HCT116 (cell line): ENCODE measurements at regions not wholly inside any gene's neighbourhood (a gene's known extent, or its start where the extent isn't known, plus 50 kb on each side); places are given as distances from the start of the nearest gene placed in this dataset.

Experiments used
- ATAC-seq: fragments of 200-7000 bp; cut with Tn5 transposase; 2 replicates; pipeline ENCODE4 v1.9.1; 2020; ENCODE audit warnings: mild to moderate bottlenecking, moderate library complexity
- BruUV-seq: library from RNA; stranded (reverse); fragments of 400-500 nt; replicated peaks from 2 replicates; lab custom pipeline; 2021; lab: Mats Ljungman, UMichigan
- CTCF ChIA-PET: fragments of 300-600 bp; sonication (Branson Sonifier 250); formaldehyde crosslinking; loops from one replicate; lab custom pipeline; 2021; ENCODE audit warnings: antibody characterized with exemption; lab: Charles Lee
- POLR2A ChIA-PET: fragments of 300-600, 350-600 bp; sonication (Branson Sonifier 250); formaldehyde crosslinking; loops from one replicate; lab custom pipeline; 2021; ENCODE audit warnings: antibody characterized with exemption; lab: Charles Lee
- RAD21 ChIA-PET, 2 experiments: fragments of 300-600 bp; sonication (Branson Sonifier 250); formaldehyde crosslinking; loops; one replicate each; lab custom pipeline; 2023; ENCODE audit warnings: low total read pairs in 2 of 2; ENCODE audit not compliant: uncharacterized antibody in 2 of 2, unreplicated experiment in 2 of 2, low non-redundant PET in 1 of 2; lab: Charles Lee
- DNase-seq: peaks from one replicate; pipeline ENCODE4 v3.0.0-alpha.2; 2010; ENCODE audit warnings: low read depth, low spot score
- H2AFZ ChIP-seq: fragments of 200-600 bp; shearing (Covaris generic), sonication (generic); 2 replicates; pipeline ENCODE4 v1.6.1; 2017; ENCODE audit warnings: low read depth, mixed run types, mixed read lengths, antibody characterized with exemption, low read length; ENCODE audit not compliant: poor library complexity, severe bottlenecking
- H3K27ac ChIP-seq: 2 replicates; pipeline ENCODE4 v1.5.1; 2012; ENCODE audit warnings: low read depth, low read length
- H3K27me3 ChIP-seq: fragments of 200-600 bp; sonication (generic); 2 replicates; pipeline ENCODE4 v1.6.1; 2016; ENCODE audit warnings: mixed run types, low read length, mixed read lengths; ENCODE audit not compliant: insufficient read depth
- H3K36me3 ChIP-seq, 2 experiments: fragments of 200-500 bp in 1 of 2; fragments of 200-600 bp in 1 of 2; sonication (Bioruptor generic) in 1 of 2; sonication (generic) in 1 of 2; 2 replicates each; pipeline versions ENCODE4 v1.5.1 to v1.6.1; 2014 to 2016; ENCODE audit warnings: low read length in 2 of 2, inconsistent platforms in 1 of 2, mixed read lengths in 1 of 2, mixed run types in 1 of 2; ENCODE audit not compliant: insufficient read depth in 2 of 2, control insufficient read depth in 1 of 2
- H3K4me1 ChIP-seq, 2 experiments: fragments of 200-600 bp in 1 of 2; sonication (generic) in 1 of 2; 2 replicates each; pipeline versions ENCODE4 v1.5.1 to v1.6.1; 2012 to 2017; ENCODE audit warnings: low read length in 2 of 2, inconsistent platforms in 1 of 2, mild to moderate bottlenecking in 1 of 2, mixed read lengths in 1 of 2, mixed run types in 1 of 2, moderate library complexity in 1 of 2; ENCODE audit not compliant: insufficient read depth in 2 of 2, control insufficient read depth in 1 of 2
- H3K4me2 ChIP-seq: fragments of 200-600 bp; sonication (generic); 2 replicates; pipeline ENCODE4 v1.6.1; 2017; ENCODE audit warnings: mixed run types, low read length, mixed read lengths
- H3K4me3 ChIP-seq, 2 experiments: fragments of 200-600 bp in 1 of 2; sonication (generic) in 1 of 2; replicated peaks in 1 of 2; 2 replicates each; pipeline ENCODE4 v1.5.1; 2011 to 2016; ENCODE audit warnings: low read length in 2 of 2, control low read depth in 1 of 2, low read depth in 1 of 2, mild to moderate bottlenecking in 1 of 2, mixed read lengths in 1 of 2, mixed run types in 1 of 2
- H3K79me2 ChIP-seq: fragments of 200-600 bp; sonication (generic); 2 replicates; pipeline ENCODE4 v1.6.1; 2017; ENCODE audit warnings: mild to moderate bottlenecking, mixed run types, low read length, moderate library complexity, mixed read lengths; ENCODE audit not compliant: insufficient read depth
- H3K9ac ChIP-seq: fragments of 200-600 bp; sonication (generic); 2 replicates; pipeline ENCODE4 v1.6.1; 2016; ENCODE audit warnings: low read length, mixed read lengths
- H3K9me2 ChIP-seq: fragments of 200-600 bp; sonication (generic), shearing (Covaris generic); 2 replicates; pipeline ENCODE4 v1.6.1; 2017; ENCODE audit warnings: mixed run types, mild to moderate bottlenecking, moderate library complexity; ENCODE audit not compliant: insufficient read depth
- H3K9me3 ChIP-seq, 2 experiments: fragments of 200-500 bp in 1 of 2; fragments of 200-600 bp in 1 of 2; sonication (Bioruptor generic) in 1 of 2; sonication (generic) in 1 of 2; 2 replicates each; pipeline ENCODE4 v1.6.1; 2014 to 2017; ENCODE audit warnings: low read length in 2 of 2, mixed read lengths in 2 of 2, inconsistent platforms in 1 of 2, low read depth in 1 of 2, mild to moderate bottlenecking in 1 of 2, mixed run types in 1 of 2, moderate library complexity in 1 of 2; ENCODE audit not compliant: control insufficient read depth in 1 of 2, insufficient read depth in 1 of 2
- H4K20me1 ChIP-seq: fragments of 200-600 bp; sonication (generic), shearing (Covaris generic); 2 replicates; pipeline ENCODE4 v1.6.1; 2017; ENCODE audit warnings: mixed run types, mild to moderate bottlenecking, moderate library complexity; ENCODE audit not compliant: insufficient read depth
- CBX3 ChIP-seq: IDR thresholded peaks from 2 replicates; pipeline ENCODE4 v1.6.1; 2012; ENCODE audit warnings: low read depth
- CTCF ChIP-seq, 3 experiments: fragments of 200-600 bp in 1 of 3; sonication (generic) in 1 of 3; IDR thresholded peaks in 2 of 3; conservative IDR thresholded peaks in 1 of 3; 2 replicates each; pipeline ENCODE4 v1.5.1; 2012 to 2017; ENCODE audit warnings: low read depth in 2 of 3, low read length in 2 of 3, antibody characterized with exemption in 1 of 3, borderline replicate concordance in 1 of 3, control low read depth in 1 of 3, mild to moderate bottlenecking in 1 of 3, mixed read lengths in 1 of 3, mixed run types in 1 of 3, moderate library complexity in 1 of 3; ENCODE audit not compliant: insufficient read depth in 1 of 3
- EGR1 ChIP-seq: IDR thresholded peaks from 2 replicates; pipeline ENCODE4 v1.6.1; 2012; ENCODE audit warnings: low read depth
- ELF1 ChIP-seq: IDR thresholded peaks from 2 replicates; pipeline ENCODE4 v1.6.1; 2012; ENCODE audit warnings: low read depth, borderline replicate concordance
- EZH2 ChIP-seq: fragments of 200-600 bp; sonication (generic); IDR thresholded peaks from 2 replicates; pipeline ENCODE4 v1.6.1; 2017; ENCODE audit warnings: antibody characterized with exemption, mixed run types
- EZH2phosphoT487 ChIP-seq: fragments of 200-600 bp; IDR thresholded peaks from 2 replicates; pipeline ENCODE4 v1.6.1; 2018; ENCODE audit warnings: antibody characterized with exemption, borderline replicate concordance
- JUND ChIP-seq: IDR thresholded peaks from 2 replicates; pipeline ENCODE4 v1.6.1; 2012
- MAX ChIP-seq: IDR thresholded peaks from 2 replicates; pipeline ENCODE4 v1.6.1; 2012
- POLR2AphosphoS5 ChIP-seq: IDR thresholded peaks from 2 replicates; pipeline ENCODE4 v1.6.1; 2011; ENCODE audit warnings: mild to moderate bottlenecking, low read depth, low read length, moderate library complexity
- RAD21 ChIP-seq: IDR thresholded peaks from 2 replicates; pipeline ENCODE4 v1.6.1; 2012; ENCODE audit warnings: low read depth, mild to moderate bottlenecking
- SIN3A ChIP-seq: IDR thresholded peaks from 2 replicates; pipeline ENCODE4 v1.6.1; 2012; ENCODE audit warnings: low read depth
- SP1 ChIP-seq: IDR thresholded peaks from 2 replicates; pipeline ENCODE4 v1.6.1; 2012; ENCODE audit warnings: low read depth
- SRF ChIP-seq: IDR thresholded peaks from 2 replicates; pipeline ENCODE4 v1.6.1; 2012; ENCODE audit warnings: low read depth
- TCF7L2 ChIP-seq: IDR thresholded peaks from 2 replicates; pipeline ENCODE4 v1.7.0; 2011; ENCODE audit warnings: borderline replicate concordance, inconsistent platforms; ENCODE audit not compliant: insufficient read depth, insufficient read length; ENCODE audit errors: extremely low read depth
- YY1 ChIP-seq: IDR thresholded peaks from 2 replicates; pipeline ENCODE4 v1.6.1; 2011; ENCODE audit warnings: low read length, low read depth, moderate library complexity, mild to moderate bottlenecking; ENCODE audit not compliant: insufficient replicate concordance; ENCODE audit errors: extremely low read depth
- ZBTB33 ChIP-seq: IDR thresholded peaks from 2 replicates; pipeline ENCODE4 v1.6.1; 2011; ENCODE audit warnings: mild to moderate bottlenecking, low read length, moderate library complexity; ENCODE audit not compliant: insufficient replicate concordance; ENCODE audit errors: extremely low read depth
- ZFX ChIP-seq: fragments of 450-650 bp; IDR thresholded peaks from 2 replicates; pipeline ENCODE4 v1.6.1; 2017
- intact Hi-C: fragments of 100-400 bp; cut with micrococcal nuclease; formaldehyde crosslinking; loops from 2 replicates; pipeline ENCODE4 v1.10.0; 2022

- intact Hi-C loops: no loop called here
- ATAC-seq: no peak
- TF ChIP-seq SIN3A (no peak), ZFX (no peak), ELF1 (no peak)
- no peak overlapping the region for H3K9ac ChIP-seq
- no peaks in the 10 kb centered on the region for H4K20me1 ChIP-seq
- H3K27ac ChIP-seq: no peak overlapping the region
- H3K27me3 ChIP-seq: no peaks in the 10 kb centered on the region
- H2AFZ ChIP-seq: no peak overlapping the region
- peaks cover 14 to 47% of the 10 kb centered on the region in 2 experiments; a peak in 2 of 4 replicates for H3K9me3 ChIP-seq
- H3K4me3 ChIP-seq: no peak overlapping the region
- no peaks in the 10 kb centered on the region for H3K36me3 ChIP-seq
- ChIA-PET RAD21 (no interaction called here), POLR2A (no interaction called here), CTCF (no interaction called here)
- no peaks in the 10 kb centered on the region for H3K79me2 ChIP-seq
- H3K9me2 ChIP-seq: no peaks in the 10 kb centered on the region
- no TSS peak for BruUV-seq
- DNase-seq: no peak
- no peaks in the 10 kb centered on the region for H3K4me1 ChIP-seq
- no peak overlapping the region for H3K4me2 ChIP-seq
Measured at GRCh38 chr19:28595722-28596480, 617.0 kb downstream of the UQCRFS1 start.

GRCh38 chr19:28594737-28595136, 618.2 kb downstream of the UQCRFS1 start:
- RAD21 ChIA-PET: no interaction called here
- H3K4me3 ChIP-seq: no peak overlapping the region
- H3K9me2 ChIP-seq: no peaks in the 10 kb centered on the region
- no peaks in the 10 kb centered on the region for H3K27me3 ChIP-seq
- no TSS peak for BruUV-seq
- intact Hi-C loops: no loop called here
- H3K36me3 ChIP-seq: no peaks in the 10 kb centered on the region
- H3K9me3 ChIP-seq: peaks cover 18 to 39% of the 10 kb centered on the region in 2 experiments; a peak in 2 of 4 replicates
- CTCF ChIA-PET: no interaction called here
- H3K9ac ChIP-seq: no peak overlapping the region
- H2AFZ ChIP-seq: no peak overlapping the region
- ATAC-seq (no peak), DNase-seq (no peak)
- H3K4me1 ChIP-seq: no peaks in the 10 kb centered on the region
- TF ChIP-seq YY1 (no peak), ZBTB33 (no peak), POLR2AphosphoS5 (no peak), EZH2 (no peak), SIN3A (no peak), RAD21 (no peak), TCF7L2 (no peak), EGR1 (no peak), CTCF (IDR thresholded peaks at IDR 0.05 in 2 of 3, conservative IDR thresholded peaks at IDR 0.05 in 1 of 3; ENCODE audit: borderline replicate concordance in 1 of 3, insufficient read depth in 1 of 3, low read depth in 2 of 3, low read length in 2 of 3) (no peak), MAX (no peak), ELF1 (no peak), JUND (no peak), SP1 (no peak), CBX3 (no peak), EZH2phosphoT487 (no peak), SRF (no peak)
- no peaks in the 10 kb centered on the region for H3K79me2 ChIP-seq
- POLR2A ChIA-PET: no interaction called here
- H4K20me1 ChIP-seq: no peaks in the 10 kb centered on the region
- no peak overlapping the region for H3K4me2 ChIP-seq
- no peak overlapping the region for H3K27ac ChIP-seq
